Neural cell (in vitro differentiated cells): ENCODE measurements at regions not wholly inside any gene's neighbourhood (a gene's known extent, or its start where the extent isn't known, plus 50 kb on each side); places are given as distances from the start of the nearest gene placed in this dataset.

Experiments used
- H2AFZ ChIP-seq: fragments of 200-600, 300-800 bp; sonication (generic), shearing (Covaris generic); 2 replicates; pipeline ENCODE4 v1.6.0; 2014; ENCODE audit warnings: low read depth, mild to moderate bottlenecking, antibody characterized with exemption, low read length, moderate library complexity
- H3F3A ChIP-seq: fragments of 200-600 bp; shearing (Covaris generic); 2 replicates; pipeline ENCODE4 v1.6.1; 2016; ENCODE audit warnings: mild to moderate bottlenecking, moderate library complexity, mixed read lengths, antibody characterized with exemption, low read length; ENCODE audit not compliant: insufficient read depth, poor library complexity, severe bottlenecking
- H3K27ac ChIP-seq: fragments of 200-600, 300-800 bp; sonication (generic), shearing (Covaris generic); 2 replicates; pipeline ENCODE4 v1.5.1; 2014; ENCODE audit warnings: mild to moderate bottlenecking, low read length, moderate library complexity
- H3K27me3 ChIP-seq: fragments of 300-800, 200-600 bp; sonication (generic), shearing (Covaris generic); 2 replicates; pipeline ENCODE4 v1.6.0; 2014; ENCODE audit warnings: mild to moderate bottlenecking, low read depth, low read length, moderate library complexity; ENCODE audit not compliant: insufficient read depth
- H3K36me3 ChIP-seq: fragments of 300-800, 200-600 bp; sonication (generic), shearing (Covaris generic); 2 replicates; pipeline ENCODE4 v1.5.1; 2014; ENCODE audit warnings: mild to moderate bottlenecking, antibody characterized with exemption, low read length, moderate library complexity; ENCODE audit not compliant: insufficient read depth
- H3K4me2 ChIP-seq: fragments of 300-800, 200-600 bp; sonication (generic), shearing (Covaris generic); 2 replicates; pipeline ENCODE4 v1.6.0; 2014; ENCODE audit warnings: mild to moderate bottlenecking, low read length
- H3K4me3 ChIP-seq: fragments of 300-800, 200-600 bp; sonication (generic), shearing (Covaris generic); 2 replicates; pipeline ENCODE4 v1.5.1; 2014; ENCODE audit warnings: mild to moderate bottlenecking, low read length, moderate library complexity
- H3K79me2 ChIP-seq: fragments of 200-600 bp; shearing (Covaris generic); replicated peaks from 2 replicates; pipeline ENCODE4 v1.6.0; 2014; ENCODE audit warnings: mild to moderate bottlenecking, low read length, moderate library complexity; ENCODE audit not compliant: insufficient read depth
- H3K9ac ChIP-seq: fragments of 300-800, 200-600 bp; sonication (generic), shearing (Covaris generic); 2 replicates; pipeline ENCODE4 v1.6.1; 2016; ENCODE audit warnings: mild to moderate bottlenecking, low read length, mixed read lengths
- H3K9me2 ChIP-seq: fragments of 200-600 bp; shearing (Covaris generic); 2 replicates; pipeline ENCODE4 v1.6.1; 2016; ENCODE audit warnings: mild to moderate bottlenecking, low read length, mixed read lengths; ENCODE audit not compliant: insufficient read depth
- H3K9me3 ChIP-seq: fragments of 200-600, 300-800 bp; sonication (generic), shearing (Covaris generic); 2 replicates; pipeline ENCODE4 v1.6.1; 2016; ENCODE audit warnings: mild to moderate bottlenecking, mixed run types, low read length, moderate library complexity, mixed read lengths
- H4K20me1 ChIP-seq: fragments of 200-600 bp; shearing (Covaris generic); 2 replicates; pipeline ENCODE4 v1.6.1; 2016; ENCODE audit warnings: mild to moderate bottlenecking, mixed run types; ENCODE audit not compliant: insufficient read depth
- CTCF ChIP-seq: fragments of 450-650 bp; IDR thresholded peaks from 2 replicates; pipeline ENCODE4 v1.5.1; 2014; ENCODE audit warnings: antibody characterized with exemption, mild to moderate bottlenecking, moderate library complexity; ENCODE audit not compliant: poor library complexity, severe bottlenecking
- EP300 ChIP-seq: fragments of 450-650 bp; conservative IDR thresholded peaks from 2 replicates; pipeline ENCODE4 v1.6.1; 2014; ENCODE audit warnings: antibody characterized with exemption, mild to moderate bottlenecking, moderate library complexity; ENCODE audit not compliant: poor library complexity, severe bottlenecking
- EZH2 ChIP-seq: fragments of 200-600, 300-800 bp; shearing (Covaris generic), sonication (generic); IDR thresholded peaks from 2 replicates; pipeline ENCODE4 v1.6.1; 2014; ENCODE audit warnings: antibody characterized with exemption, low read length, borderline replicate concordance, mild to moderate bottlenecking; ENCODE audit not compliant: insufficient read depth, poor library complexity, severe bottlenecking
- MXI1 ChIP-seq: fragments of 450-650 bp; conservative IDR thresholded peaks from 2 replicates; pipeline ENCODE4 v1.6.1; 2014; ENCODE audit warnings: antibody characterized with exemption, mild to moderate bottlenecking; ENCODE audit not compliant: poor library complexity, severe bottlenecking
- POLR2AphosphoS5 ChIP-seq: IDR thresholded peaks from 2 replicates; pipeline ENCODE4 v1.6.1; 2012
- RAD21 ChIP-seq: fragments of 450-650 bp; conservative IDR thresholded peaks from 2 replicates; pipeline ENCODE4 v1.6.1; 2014; ENCODE audit warnings: antibody characterized with exemption, mild to moderate bottlenecking, moderate library complexity
- REST ChIP-seq: IDR thresholded peaks from 2 replicates; pipeline ENCODE4 v1.6.1; 2012; ENCODE audit warnings: borderline replicate concordance
- SMC3 ChIP-seq: fragments of 450-650 bp; conservative IDR thresholded peaks from 2 replicates; pipeline ENCODE4 v1.6.1; 2014; ENCODE audit warnings: antibody characterized with exemption, mild to moderate bottlenecking, moderate library complexity; ENCODE audit not compliant: poor library complexity
- TAF1 ChIP-seq: IDR thresholded peaks from 2 replicates; pipeline ENCODE4 v1.6.1; 2012; ENCODE audit warnings: low read depth

- Histone ChIP-seq H3F3A (no peaks in the 10 kb centered on the region), H4K20me1 (no peaks in the 10 kb centered on the region), H3K27me3 (no peaks in the 10 kb centered on the region), H3K79me2 (no peaks in the 10 kb centered on the region), H2AFZ (no peak overlapping the region), H3K4me2 (no peak overlapping the region), H3K4me3 (no peak overlapping the region), H3K9me2 (no peaks in the 10 kb centered on the region), H3K9ac (no peak overlapping the region), H3K36me3 (no peaks in the 10 kb centered on the region), H3K9me3 (no peaks in the 10 kb centered on the region), H3K27ac (no peak overlapping the region)
- TF ChIP-seq SMC3 (no peak), EP300 (no peak), CTCF (no peak), RAD21 (no peak)
Measured at GRCh38 chr5:3023656-3024055, 272.2 kb upstream of the IRX2 start.

GRCh38 chr5:3022665-3023064 is 271.2 kb upstream of the IRX2 start:
- Histone ChIP-seq H3K9me3 (no peaks in the 10 kb centered on the region), H3K4me2 (no peak overlapping the region), H3K36me3 (no peaks in the 10 kb centered on the region), H4K20me1 (no peaks in the 10 kb centered on the region), H3F3A (no peaks in the 10 kb centered on the region), H3K27ac (no peak overlapping the region), H3K9ac (no peak overlapping the region), H2AFZ (no peak overlapping the region), H3K4me3 (no peak overlapping the region), H3K27me3 (no peaks in the 10 kb centered on the region), H3K79me2 (no peaks in the 10 kb centered on the region), H3K9me2 (no peaks in the 10 kb centered on the region)
- TF ChIP-seq EP300 (no peak), SMC3 (no peak), EZH2 (no peak), REST (no peak), MXI1 (no peak), RAD21 (no peak), CTCF (no peak), TAF1 (no peak), POLR2AphosphoS5 (no peak)
